HCT116 (cell line): ENCODE measurements at regions not wholly inside any gene's neighbourhood (a gene's known extent, or its start where the extent isn't known, plus 50 kb on each side); places are given as distances from the start of the nearest gene placed in this dataset.

ENCODE experiments used
- ATAC-seq: fragments of 200-7000 bp; cut with Tn5 transposase; 2 replicates; pipeline ENCODE4 v1.9.1; 2020; ENCODE audit warnings: mild to moderate bottlenecking, moderate library complexity
- BruUV-seq: library from RNA; stranded (reverse); fragments of 400-500 nt; replicated peaks from 2 replicates; lab custom pipeline; 2021; lab: Mats Ljungman, UMichigan
- CTCF ChIA-PET: fragments of 300-600 bp; sonication (Branson Sonifier 250); formaldehyde crosslinking; loops from one replicate; lab custom pipeline; 2021; ENCODE audit warnings: antibody characterized with exemption; lab: Charles Lee
- POLR2A ChIA-PET: fragments of 300-600, 350-600 bp; sonication (Branson Sonifier 250); formaldehyde crosslinking; loops from one replicate; lab custom pipeline; 2021; ENCODE audit warnings: antibody characterized with exemption; lab: Charles Lee
- RAD21 ChIA-PET, 2 experiments: fragments of 300-600 bp; sonication (Branson Sonifier 250); formaldehyde crosslinking; loops; one replicate each; lab custom pipeline; 2023; ENCODE audit warnings: low total read pairs in 2 of 2; ENCODE audit not compliant: uncharacterized antibody in 2 of 2, unreplicated experiment in 2 of 2, low non-redundant PET in 1 of 2; lab: Charles Lee
- DNase-seq: peaks from one replicate; pipeline ENCODE4 v3.0.0-alpha.2; 2010; ENCODE audit warnings: low read depth, low spot score
- H2AFZ ChIP-seq: fragments of 200-600 bp; shearing (Covaris generic), sonication (generic); 2 replicates; pipeline ENCODE4 v1.6.1; 2017; ENCODE audit warnings: low read depth, mixed run types, mixed read lengths, antibody characterized with exemption, low read length; ENCODE audit not compliant: poor library complexity, severe bottlenecking
- H3K27ac ChIP-seq: 2 replicates; pipeline ENCODE4 v1.5.1; 2012; ENCODE audit warnings: low read depth, low read length
- H3K27me3 ChIP-seq: fragments of 200-600 bp; sonication (generic); 2 replicates; pipeline ENCODE4 v1.6.1; 2016; ENCODE audit warnings: mixed run types, low read length, mixed read lengths; ENCODE audit not compliant: insufficient read depth
- H3K36me3 ChIP-seq, 2 experiments: fragments of 200-500 bp in 1 of 2; fragments of 200-600 bp in 1 of 2; sonication (Bioruptor generic) in 1 of 2; sonication (generic) in 1 of 2; 2 replicates each; pipeline versions ENCODE4 v1.5.1 to v1.6.1; 2014 to 2016; ENCODE audit warnings: low read length in 2 of 2, inconsistent platforms in 1 of 2, mixed read lengths in 1 of 2, mixed run types in 1 of 2; ENCODE audit not compliant: insufficient read depth in 2 of 2, control insufficient read depth in 1 of 2
- H3K4me1 ChIP-seq, 2 experiments: fragments of 200-600 bp in 1 of 2; sonication (generic) in 1 of 2; 2 replicates each; pipeline versions ENCODE4 v1.5.1 to v1.6.1; 2012 to 2017; ENCODE audit warnings: low read length in 2 of 2, inconsistent platforms in 1 of 2, mild to moderate bottlenecking in 1 of 2, mixed read lengths in 1 of 2, mixed run types in 1 of 2, moderate library complexity in 1 of 2; ENCODE audit not compliant: insufficient read depth in 2 of 2, control insufficient read depth in 1 of 2
- H3K4me2 ChIP-seq: fragments of 200-600 bp; sonication (generic); 2 replicates; pipeline ENCODE4 v1.6.1; 2017; ENCODE audit warnings: mixed run types, low read length, mixed read lengths
- H3K4me3 ChIP-seq, 2 experiments: fragments of 200-600 bp in 1 of 2; sonication (generic) in 1 of 2; replicated peaks in 1 of 2; 2 replicates each; pipeline ENCODE4 v1.5.1; 2011 to 2016; ENCODE audit warnings: low read length in 2 of 2, control low read depth in 1 of 2, low read depth in 1 of 2, mild to moderate bottlenecking in 1 of 2, mixed read lengths in 1 of 2, mixed run types in 1 of 2
- H3K79me2 ChIP-seq: fragments of 200-600 bp; sonication (generic); 2 replicates; pipeline ENCODE4 v1.6.1; 2017; ENCODE audit warnings: mild to moderate bottlenecking, mixed run types, low read length, moderate library complexity, mixed read lengths; ENCODE audit not compliant: insufficient read depth
- H3K9ac ChIP-seq: fragments of 200-600 bp; sonication (generic); 2 replicates; pipeline ENCODE4 v1.6.1; 2016; ENCODE audit warnings: low read length, mixed read lengths
- H3K9me2 ChIP-seq: fragments of 200-600 bp; sonication (generic), shearing (Covaris generic); 2 replicates; pipeline ENCODE4 v1.6.1; 2017; ENCODE audit warnings: mixed run types, mild to moderate bottlenecking, moderate library complexity; ENCODE audit not compliant: insufficient read depth
- H3K9me3 ChIP-seq, 2 experiments: fragments of 200-500 bp in 1 of 2; fragments of 200-600 bp in 1 of 2; sonication (Bioruptor generic) in 1 of 2; sonication (generic) in 1 of 2; 2 replicates each; pipeline ENCODE4 v1.6.1; 2014 to 2017; ENCODE audit warnings: low read length in 2 of 2, mixed read lengths in 2 of 2, inconsistent platforms in 1 of 2, low read depth in 1 of 2, mild to moderate bottlenecking in 1 of 2, mixed run types in 1 of 2, moderate library complexity in 1 of 2; ENCODE audit not compliant: control insufficient read depth in 1 of 2, insufficient read depth in 1 of 2
- H4K20me1 ChIP-seq: fragments of 200-600 bp; sonication (generic), shearing (Covaris generic); 2 replicates; pipeline ENCODE4 v1.6.1; 2017; ENCODE audit warnings: mixed run types, mild to moderate bottlenecking, moderate library complexity; ENCODE audit not compliant: insufficient read depth
- CBX3 ChIP-seq: IDR thresholded peaks from 2 replicates; pipeline ENCODE4 v1.6.1; 2012; ENCODE audit warnings: low read depth
- CEBPB ChIP-seq: IDR thresholded peaks from 2 replicates; pipeline ENCODE4 v1.6.1; 2012; ENCODE audit warnings: low read depth
- CTCF ChIP-seq, 3 experiments: fragments of 200-600 bp in 1 of 3; sonication (generic) in 1 of 3; IDR thresholded peaks in 2 of 3; conservative IDR thresholded peaks in 1 of 3; 2 replicates each; pipeline ENCODE4 v1.5.1; 2012 to 2017; ENCODE audit warnings: low read depth in 2 of 3, low read length in 2 of 3, antibody characterized with exemption in 1 of 3, borderline replicate concordance in 1 of 3, control low read depth in 1 of 3, mild to moderate bottlenecking in 1 of 3, mixed read lengths in 1 of 3, mixed run types in 1 of 3, moderate library complexity in 1 of 3; ENCODE audit not compliant: insufficient read depth in 1 of 3
- EGR1 ChIP-seq: IDR thresholded peaks from 2 replicates; pipeline ENCODE4 v1.6.1; 2012; ENCODE audit warnings: low read depth
- ELF1 ChIP-seq: IDR thresholded peaks from 2 replicates; pipeline ENCODE4 v1.6.1; 2012; ENCODE audit warnings: low read depth, borderline replicate concordance
- EZH2 ChIP-seq: fragments of 200-600 bp; sonication (generic); IDR thresholded peaks from 2 replicates; pipeline ENCODE4 v1.6.1; 2017; ENCODE audit warnings: antibody characterized with exemption, mixed run types
- EZH2phosphoT487 ChIP-seq: fragments of 200-600 bp; IDR thresholded peaks from 2 replicates; pipeline ENCODE4 v1.6.1; 2018; ENCODE audit warnings: antibody characterized with exemption, borderline replicate concordance
- JUND ChIP-seq: IDR thresholded peaks from 2 replicates; pipeline ENCODE4 v1.6.1; 2012
- POLR2AphosphoS5 ChIP-seq: IDR thresholded peaks from 2 replicates; pipeline ENCODE4 v1.6.1; 2011; ENCODE audit warnings: mild to moderate bottlenecking, low read depth, low read length, moderate library complexity
- RAD21 ChIP-seq: IDR thresholded peaks from 2 replicates; pipeline ENCODE4 v1.6.1; 2012; ENCODE audit warnings: low read depth, mild to moderate bottlenecking
- SP1 ChIP-seq: IDR thresholded peaks from 2 replicates; pipeline ENCODE4 v1.6.1; 2012; ENCODE audit warnings: low read depth
- SRF ChIP-seq: IDR thresholded peaks from 2 replicates; pipeline ENCODE4 v1.6.1; 2012; ENCODE audit warnings: low read depth
- ZFX ChIP-seq: fragments of 450-650 bp; IDR thresholded peaks from 2 replicates; pipeline ENCODE4 v1.6.1; 2017
- intact Hi-C: fragments of 100-400 bp; cut with micrococcal nuclease; formaldehyde crosslinking; loops from 2 replicates; pipeline ENCODE4 v1.10.0; 2022

DNA sequence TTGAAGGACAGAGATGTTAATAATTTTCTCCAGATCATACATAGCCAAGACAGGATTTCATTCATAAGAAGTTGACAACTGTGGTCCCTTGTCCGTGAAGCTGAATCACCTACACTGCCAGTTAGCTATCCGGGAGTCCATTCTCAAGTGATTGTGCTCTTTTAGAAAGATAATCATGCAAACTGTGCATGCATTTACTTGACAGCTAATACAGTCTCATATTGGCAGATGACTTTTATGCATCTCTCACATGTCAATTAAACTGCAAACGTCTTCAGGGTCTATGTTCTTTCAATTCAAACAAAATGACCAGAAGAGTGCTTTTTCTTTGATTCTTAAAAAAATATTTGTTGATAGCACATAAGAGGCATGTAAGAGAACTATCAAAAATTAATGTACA, 1572.9 kb downstream of the C4orf33 start:
- Histone ChIP-seq H4K20me1 (no peaks in the 10 kb centered on the region), H3K4me1 (no peaks in the 10 kb centered on the region), H2AFZ (no peak overlapping the region), H3K4me2 (no peak overlapping the region), H3K9ac (no peak overlapping the region), H3K9me3 (no peaks in the 10 kb centered on the region), H3K27ac (no peak overlapping the region), H3K79me2 (no peaks in the 10 kb centered on the region), H3K36me3 (no peaks in the 10 kb centered on the region), H3K27me3 (no peaks in the 10 kb centered on the region), H3K9me2 (no peaks in the 10 kb centered on the region), H3K4me3 (no peak overlapping the region)
- DNase-seq, result no peak
- CTCF ChIA-PET, result no interaction called here
- TF ChIP-seq CBX3 (no peak), EZH2phosphoT487 (no peak), EGR1 (no peak), EZH2 (no peak), ELF1 (no peak), SP1 (no peak), JUND (no peak), CEBPB (no peak), CTCF (IDR thresholded peaks at IDR 0.05 in 2 of 3, conservative IDR thresholded peaks at IDR 0.05 in 1 of 3; ENCODE audit: borderline replicate concordance in 1 of 3, insufficient read depth in 1 of 3, low read depth in 2 of 3, low read length in 2 of 3) (no peak), ZFX (no peak)
- RAD21 ChIA-PET, result no interaction called here
- no TSS peak for BruUV-seq
- ATAC-seq, result no peak
- POLR2A ChIA-PET, result no interaction called here
- intact Hi-C loops, result no loop called here

DNA sequence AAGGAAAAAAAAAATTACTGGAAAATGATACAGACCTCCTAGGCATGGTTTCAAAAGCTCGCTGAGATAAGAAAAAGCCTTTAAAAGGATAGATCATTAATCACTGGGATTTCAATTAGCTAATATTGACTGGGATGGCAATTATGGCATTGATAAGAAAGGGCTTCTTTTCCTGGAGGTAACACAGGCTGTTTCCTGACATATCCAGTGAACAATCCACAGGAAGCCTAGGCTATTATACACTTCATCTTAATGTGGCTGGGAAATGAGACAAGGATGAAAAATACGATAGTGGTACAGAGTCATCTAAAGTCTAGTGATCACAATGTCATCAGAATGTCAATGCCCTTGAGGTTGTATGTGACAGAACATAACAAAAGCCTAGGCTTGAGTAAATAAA, 1579.3 kb downstream of the C4orf33 start:
- TF ChIP-seq SRF, result no peak
- TF ChIP-seq POLR2AphosphoS5, result no peak
- TF ChIP-seq EZH2phosphoT487, result no peak
- TF ChIP-seq RAD21, result no peak
- no peak for TF ChIP-seq ZFX
- Histone ChIP-seq H3K9me2 (no peaks in the 10 kb centered on the region), H3K9ac (no peak overlapping the region), H3K27ac (no peak overlapping the region), H4K20me1 (no peaks in the 10 kb centered on the region), H3K4me2 (no peak overlapping the region), H3K9me3 (no peaks in the 10 kb centered on the region), H3K36me3 (no peaks in the 10 kb centered on the region), H3K27me3 (no peaks in the 10 kb centered on the region), H3K4me3 (no peak overlapping the region), H2AFZ (no peak overlapping the region), H3K79me2 (no peaks in the 10 kb centered on the region), H3K4me1 (no peaks in the 10 kb centered on the region)
- intact Hi-C loops, result no loop called here
- ChIA-PET POLR2A (no interaction called here), CTCF (no interaction called here), RAD21 (no interaction called here)
- BruUV-seq, result no TSS peak
- DNase-seq (no peak), ATAC-seq (no peak)
